Hepatocyte (in vitro differentiated cells): ENCODE measurements at regions not wholly inside any gene's neighbourhood (a gene's known extent, or its start where the extent isn't known, plus 50 kb on each side); places are given as distances from the start of the nearest gene placed in this dataset.
"Not testable (repeated sequence)": the region's sequence is repeated elsewhere in the genome, so short reads cannot be mapped to it uniquely, and the experiment has no call there.

Source experiments
- DNase-seq: peaks from one replicate; pipeline ENCODE4 v3.0.0-alpha.2; 2016; ENCODE audit warnings: low spot score
- H2AFZ ChIP-seq: fragments of 200-600 bp; sonication (generic); 2 replicates; pipeline ENCODE4 v1.6.0; 2016; ENCODE audit warnings: antibody characterized with exemption, mild to moderate bottlenecking
- H3K27ac ChIP-seq: fragments of 200-600 bp; sonication (generic); 2 replicates; pipeline ENCODE4 v1.5.1; 2016; ENCODE audit warnings: mild to moderate bottlenecking
- H3K27me3 ChIP-seq: fragments of 200-600 bp; sonication (generic); 2 replicates; pipeline ENCODE4 v1.6.1; 2016
- H3K36me3 ChIP-seq: fragments of 200-600 bp; sonication (generic); replicated peaks from 2 replicates; pipeline ENCODE4 v1.5.1; 2016; ENCODE audit warnings: low read depth; ENCODE audit not compliant: insufficient read depth
- H3K4me1 ChIP-seq: fragments of 200-600 bp; sonication (generic); 2 replicates; pipeline ENCODE4 v1.5.1; 2016; ENCODE audit warnings: mild to moderate bottlenecking, moderate library complexity; ENCODE audit not compliant: insufficient read depth
- H3K4me2 ChIP-seq: fragments of 200-600 bp; sonication (generic); 2 replicates; pipeline ENCODE4 v1.6.0; 2016
- H3K4me3 ChIP-seq: fragments of 200-600 bp; sonication (generic); 2 replicates; pipeline ENCODE4 v1.5.1; 2016; ENCODE audit warnings: mild to moderate bottlenecking
- H3K79me2 ChIP-seq: fragments of 200-600 bp; sonication (generic); 2 replicates; pipeline ENCODE4 v1.6.0; 2017; ENCODE audit warnings: mild to moderate bottlenecking
- H3K9me2 ChIP-seq: fragments of 200-600 bp; sonication (generic); replicated peaks from 2 replicates; pipeline ENCODE4 v1.6.0; 2017; ENCODE audit warnings: mild to moderate bottlenecking; ENCODE audit not compliant: insufficient read depth
- H3K9me3 ChIP-seq: fragments of 200-600 bp; sonication (generic); 2 replicates; pipeline ENCODE4 v1.5.1; 2016; ENCODE audit warnings: low read depth, mild to moderate bottlenecking
- H4K20me1 ChIP-seq: fragments of 200-600 bp; sonication (generic); 2 replicates; pipeline ENCODE4 v1.6.0; 2016; ENCODE audit warnings: mild to moderate bottlenecking; ENCODE audit not compliant: insufficient read depth, poor library complexity, severe bottlenecking
- CTCF ChIP-seq: fragments of 200-600 bp; sonication (generic); IDR thresholded peaks from 2 replicates; pipeline ENCODE4 v1.5.1; 2016; ENCODE audit warnings: antibody characterized with exemption, mild to moderate bottlenecking; ENCODE audit not compliant: poor library complexity
- EZH2 ChIP-seq: fragments of 200-600 bp; sonication (generic); IDR thresholded peaks from 2 replicates; pipeline ENCODE4 v1.6.1; 2016; ENCODE audit warnings: antibody characterized with exemption, mild to moderate bottlenecking, borderline replicate concordance
- EZH2phosphoT487 ChIP-seq: fragments of 200-600 bp; sonication (generic); IDR thresholded peaks from one replicate; pipeline ENCODE4 v1.6.1; 2018; ENCODE audit warnings: antibody characterized with exemption, mild to moderate bottlenecking, low read depth, moderate library complexity; ENCODE audit not compliant: unreplicated experiment, severe bottlenecking
- WGBS: methylation state at CpG from one replicate; pipeline ENCODE4 v1.1.6; 2016; ENCODE audit warnings: low lambda C conversion rate; ENCODE audit errors: missing lambda C conversion rate; 5-methylcytosine and 5-hydroxymethylcytosine counted together

GRCh38 chr7:37550426-37550825, 101.8 kb upstream of the ELMO1 start:
- H3K27ac ChIP-seq, result no peak overlapping the region
- H3K79me2 ChIP-seq, result no peaks in the 10 kb centered on the region
- 80% methylated on average over 3 of the region's 3 CpGs for WGBS
- DNase-seq, result no peak
- no peak overlapping the region for H3K4me2 ChIP-seq
- H3K36me3 ChIP-seq, result no peaks in the 10 kb centered on the region
- H2AFZ ChIP-seq, result no peak overlapping the region
- no peaks in the 10 kb centered on the region for H3K9me2 ChIP-seq
- no peak overlapping the region for H3K4me3 ChIP-seq
- TF ChIP-seq CTCF, result no peak
- no peaks in the 10 kb centered on the region for H3K9me3 ChIP-seq
- no peaks in the 10 kb centered on the region for H3K4me1 ChIP-seq
- H4K20me1 ChIP-seq, result no peaks in the 10 kb centered on the region
- H3K27me3 ChIP-seq, result no peaks in the 10 kb centered on the region

- Histone ChIP-seq H2AFZ (no peak overlapping the region), H3K27me3 (no peaks in the 10 kb centered on the region), H3K4me3 (no peak overlapping the region), H3K4me2 (no peak overlapping the region), H3K9me2 (no peaks in the 10 kb centered on the region), H3K36me3 (no peaks in the 10 kb centered on the region), H3K27ac (no peak overlapping the region), H4K20me1 (no peaks in the 10 kb centered on the region), H3K79me2 (no peaks in the 10 kb centered on the region), H3K9me3 (no peaks in the 10 kb centered on the region), H3K4me1 (no peaks in the 10 kb centered on the region)
- no peak for TF ChIP-seq EZH2phosphoT487
- TF ChIP-seq CTCF, result no peak
- no peak for TF ChIP-seq EZH2
- DNase-seq, result no peak
- WGBS, result 68% methylated on average over 2 of the region's 2 CpGs
Measured at GRCh38 chr7:37550872-37551271, 102.2 kb upstream of the ELMO1 start.

- no peak overlapping the region for H3K4me3 ChIP-seq
- H3K9me2 ChIP-seq, result no peaks in the 10 kb centered on the region
- H3K9me3 ChIP-seq, result no peaks in the 10 kb centered on the region
- DNase-seq, result no peak
- WGBS, result 57% methylated on average over 4 of the region's 4 CpGs
- no peaks in the 10 kb centered on the region for H3K27me3 ChIP-seq
- no peaks in the 10 kb centered on the region for H3K4me1 ChIP-seq
- no peaks in the 10 kb centered on the region for H3K79me2 ChIP-seq
- no peaks in the 10 kb centered on the region for H3K36me3 ChIP-seq
- H3K4me2 ChIP-seq, result no peak overlapping the region
- no peak overlapping the region for H2AFZ ChIP-seq
- no peak for TF ChIP-seq EZH2
- no peak for TF ChIP-seq EZH2phosphoT487
- TF ChIP-seq CTCF, result no peak
- H4K20me1 ChIP-seq, result no peaks in the 10 kb centered on the region
- no peak overlapping the region for H3K27ac ChIP-seq
Measured at GRCh38 chr7:37552030-37552429, 103.4 kb upstream of the ELMO1 start.

- H4K20me1 ChIP-seq, H3K27me3 ChIP-seq, H3K4me3 ChIP-seq, H3K27ac ChIP-seq, H3K9me3 ChIP-seq, H3K9me2 ChIP-seq, H2AFZ ChIP-seq, H3K79me2 ChIP-seq, H3K4me1 ChIP-seq, H3K4me2 ChIP-seq, DNase-seq, H3K36me3 ChIP-seq: not testable (repeated sequence)
- 21% methylated on average over 2 of the region's 2 CpGs for WGBS
Measured at GRCh38 chr7:37552439-37552838, 103.8 kb upstream of the ELMO1 start.
